ENCODE measurements at regions not wholly inside any gene's neighbourhood (a gene's known extent, or its start where the extent isn't known, plus 50 kb on each side); places are given as distances from the start of the nearest gene placed in this dataset.

- DNase-seq, result no peak
Measured at GRCh38 chr2:88834376-88834775, 142.9 kb downstream of the RPIA start.

DNA sequence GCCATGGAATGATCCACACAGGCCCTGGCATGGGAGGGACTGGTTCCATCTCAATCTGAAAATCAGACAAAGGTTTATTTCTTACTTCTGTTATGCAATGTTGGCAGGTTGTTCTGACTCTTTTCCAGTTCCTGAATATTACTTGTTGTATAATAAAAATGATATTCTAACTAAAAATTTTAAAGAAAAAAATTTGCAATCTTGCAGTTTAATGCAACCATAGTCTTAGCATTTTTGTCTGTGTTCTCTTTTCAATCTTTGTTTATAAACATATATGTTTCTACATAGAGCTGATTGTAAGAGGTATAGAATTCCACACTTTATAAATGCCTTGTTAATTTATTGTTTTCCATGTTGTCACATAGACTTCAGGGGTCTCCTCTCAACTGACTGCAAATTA is 143.4 kb downstream of the RPIA start:
- DNase-seq, result no peak

DNA sequence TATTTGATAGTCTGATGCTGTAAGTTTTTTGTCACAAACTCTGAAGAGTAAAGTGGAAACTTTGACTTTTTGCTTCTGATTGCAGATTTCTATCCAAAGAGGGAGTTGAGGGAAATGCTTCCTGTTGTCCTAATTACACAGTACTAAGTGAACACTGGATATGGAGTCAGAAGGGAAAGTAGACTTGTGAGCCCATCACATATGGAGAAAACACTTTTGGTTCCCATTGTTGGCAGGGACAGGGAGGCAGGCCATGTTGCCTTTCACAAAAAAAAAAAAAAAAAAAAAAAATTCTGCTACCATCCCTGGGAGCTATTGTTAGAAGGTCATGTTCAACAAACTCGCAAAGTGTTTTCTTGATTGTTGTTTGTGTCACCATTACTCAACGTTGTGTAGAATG is 144.3 kb downstream of the RPIA start:
- no peak for DNase-seq

- no peak for DNase-seq
Measured at GRCh38 chr2:88836351-88836750, 144.9 kb downstream of the RPIA start.

DNA sequence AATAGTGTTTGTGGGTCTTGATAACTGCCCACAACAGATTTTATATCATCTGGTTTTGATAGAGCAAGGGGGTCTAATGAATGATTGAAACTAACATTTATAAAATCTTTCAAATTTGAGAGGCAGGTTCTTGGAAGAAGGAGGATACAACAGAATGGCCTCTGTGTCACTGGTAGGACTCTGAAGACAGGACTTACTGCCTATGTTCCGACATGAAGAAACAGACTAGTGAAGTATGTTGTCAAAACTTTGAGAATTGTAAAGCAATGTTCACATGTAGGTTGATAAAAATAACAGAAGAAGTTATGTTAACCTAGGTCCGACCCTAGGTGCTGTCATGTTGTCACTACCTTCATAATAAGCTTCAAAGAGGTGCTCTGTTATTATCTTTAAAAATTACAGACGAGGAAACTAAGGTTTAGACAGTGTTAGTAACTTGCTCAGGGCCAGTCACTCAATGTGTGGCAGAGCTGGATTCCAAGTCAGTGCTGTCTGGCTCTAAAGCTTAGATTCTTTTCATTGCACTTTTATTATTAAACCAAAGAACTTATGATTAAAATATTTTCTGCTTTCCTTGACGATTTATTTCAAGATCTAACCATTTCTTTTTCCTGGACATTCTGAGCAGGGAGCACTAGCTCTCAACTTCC is 146.2 kb downstream of the RPIA start:
- DNase-seq, result no peak

- DNase-seq, result no peak
Measured at GRCh38 chr2:88838165-88838635, 146.7 kb downstream of the RPIA start.

DNA sequence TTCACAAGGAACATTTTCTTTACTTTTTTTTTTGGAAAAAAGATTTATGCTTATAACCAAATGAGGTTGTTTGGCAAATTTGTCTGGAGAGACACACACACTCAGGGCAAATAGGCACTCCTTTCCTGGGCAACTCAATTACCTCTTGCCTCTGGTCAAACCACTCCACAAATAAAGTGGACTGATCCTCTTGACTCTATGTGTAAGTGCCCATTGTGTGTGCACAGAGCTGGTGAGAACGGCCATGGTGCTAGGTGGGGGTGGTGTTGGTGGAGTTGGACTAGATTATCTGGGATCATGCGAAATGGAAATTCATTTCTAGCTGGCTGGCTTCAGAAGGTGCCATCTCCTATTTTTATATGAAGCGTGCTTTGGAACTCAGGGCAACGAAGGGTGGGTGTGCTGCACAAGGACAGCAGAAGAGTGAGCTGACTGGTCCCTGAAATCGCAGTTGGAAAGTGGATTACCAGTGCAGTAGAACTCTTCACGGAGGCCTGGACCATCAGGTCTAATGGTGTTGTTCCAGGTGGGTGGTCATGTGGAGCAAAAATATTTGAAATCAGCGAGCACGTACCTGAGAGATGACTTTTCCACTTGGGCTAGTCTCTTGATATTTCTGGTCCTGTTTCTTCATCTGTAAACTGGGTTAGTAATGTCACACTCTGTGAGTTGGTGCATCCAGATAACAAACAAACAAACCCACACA is 149.9 kb downstream of the RPIA start:
- no peak for DNase-seq

DNA sequence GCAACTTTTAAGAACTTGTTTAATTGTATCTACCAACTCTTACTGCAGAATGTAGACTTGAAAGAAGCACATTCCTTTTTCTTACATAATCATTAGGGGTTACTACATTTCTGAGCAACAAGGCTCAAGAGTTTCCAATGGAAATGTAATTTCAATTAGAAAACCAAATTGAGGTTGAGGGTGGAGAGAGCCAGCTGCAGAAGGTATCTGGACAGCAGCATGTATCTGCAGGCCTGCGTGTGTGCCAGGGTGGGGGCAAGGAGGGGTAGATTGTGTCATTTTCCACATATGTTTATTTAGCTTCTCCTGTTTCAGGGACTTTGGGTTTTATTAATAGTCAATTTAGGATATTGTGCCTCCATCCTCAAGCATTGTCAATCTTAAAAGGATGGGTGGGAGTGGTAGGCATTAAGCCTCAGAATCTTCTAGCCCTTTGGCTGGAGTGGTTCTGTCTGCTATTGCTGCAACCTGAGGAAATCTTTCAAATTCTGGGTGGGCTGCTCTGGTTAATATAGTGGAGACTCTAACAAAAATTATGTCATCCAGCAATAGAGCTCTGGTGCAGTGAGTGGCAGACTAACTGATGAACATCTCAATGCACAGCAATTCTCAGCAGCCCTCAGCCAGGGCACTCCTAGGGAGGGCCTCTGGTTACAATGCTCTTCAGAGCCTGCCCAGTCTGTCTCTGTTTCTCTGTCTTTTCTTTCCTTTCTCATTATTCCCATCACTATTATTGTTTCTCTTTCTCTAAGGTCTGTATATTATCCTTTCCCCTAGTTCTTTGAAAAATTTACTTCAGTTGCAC is 151.4 kb downstream of the RPIA start:
- DNase-seq, result no peak

DNA sequence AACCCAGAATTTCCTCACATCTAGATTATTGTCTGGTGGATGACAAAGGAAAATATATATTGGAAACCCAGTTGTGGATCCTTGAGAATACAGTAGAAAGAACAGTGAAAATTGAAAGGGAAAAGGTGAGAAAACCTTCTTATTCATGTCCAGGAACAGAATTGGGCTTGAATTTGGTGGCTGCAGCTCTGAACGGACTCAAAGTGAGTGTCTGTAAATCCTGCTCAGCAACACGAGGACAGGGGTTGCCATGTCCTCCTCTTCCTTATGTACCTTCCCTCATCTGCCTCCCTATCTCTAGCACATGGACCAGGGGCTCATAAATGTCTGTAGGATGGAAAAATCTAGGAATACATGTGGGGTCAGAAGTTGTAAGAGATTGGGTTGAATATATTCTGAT is 152.2 kb downstream of the RPIA start:
- DNase-seq, result no peak

DNA sequence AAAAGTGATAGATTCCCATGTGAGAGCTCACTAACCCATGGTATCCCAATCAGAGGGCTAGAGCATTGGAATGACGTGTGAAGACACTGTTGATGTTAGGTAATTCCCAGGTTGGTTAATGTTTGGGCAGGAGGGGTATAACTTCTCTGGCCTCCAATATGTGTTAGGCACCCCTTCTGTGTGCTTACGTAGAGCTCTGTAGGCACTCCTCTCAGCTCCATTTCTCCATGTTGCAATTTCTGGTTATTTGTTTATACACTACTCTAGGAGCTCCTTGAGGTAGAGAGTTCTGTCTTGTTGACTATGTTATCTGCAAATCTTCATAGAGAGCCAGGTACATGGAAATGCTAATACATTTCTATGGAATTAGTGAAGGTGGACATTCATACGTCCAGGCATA is 153.5 kb downstream of the RPIA start:
- DNase-seq, result no peak

- no peak for DNase-seq
Measured at GRCh38 chr2:88845772-88846661, 154.5 kb downstream of the RPIA start.

- no peak for DNase-seq
Measured at GRCh38 chr2:88852753-88853402, 161.4 kb downstream of the RPIA start.

DNA sequence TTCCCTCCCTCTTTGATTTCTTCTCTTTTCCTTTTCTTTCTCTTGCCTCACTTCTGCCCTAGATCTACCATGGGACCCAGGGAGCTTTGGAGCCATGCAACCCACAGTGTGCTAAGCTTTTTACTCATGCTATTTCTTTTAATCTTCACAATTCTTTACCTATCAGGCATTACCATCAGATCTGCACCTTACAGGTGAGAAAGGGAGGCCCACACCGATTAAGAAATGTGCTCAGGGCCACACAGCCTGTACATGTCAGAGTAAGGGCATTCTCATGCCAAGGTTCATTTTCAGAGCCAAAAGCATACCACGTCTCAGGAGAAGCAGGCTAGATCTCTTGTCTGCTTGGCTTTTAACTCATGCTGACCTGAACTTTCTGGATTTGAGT is 161.9 kb downstream of the RPIA start:
- no peak for DNase-seq

DNA sequence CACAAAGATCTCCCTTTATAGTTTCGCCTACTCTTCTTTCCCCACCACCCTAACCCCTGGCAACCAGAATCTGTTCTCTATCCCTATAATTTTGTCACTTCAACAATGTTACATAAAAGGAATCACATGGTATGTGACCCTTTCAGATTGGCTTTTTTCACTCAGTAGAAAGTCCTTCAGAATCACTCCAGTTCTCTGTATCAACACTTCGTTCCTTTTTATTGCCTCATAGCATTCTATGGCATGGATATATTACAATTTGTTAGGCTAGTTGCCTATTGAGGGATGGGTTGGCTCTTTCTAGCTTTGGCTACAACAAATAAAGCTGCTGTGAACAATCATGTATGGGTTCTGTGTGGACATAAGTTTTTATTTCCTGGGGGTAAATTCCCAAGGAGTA is 163.1 kb downstream of the RPIA start:
- DNase-seq, result no peak

DNA sequence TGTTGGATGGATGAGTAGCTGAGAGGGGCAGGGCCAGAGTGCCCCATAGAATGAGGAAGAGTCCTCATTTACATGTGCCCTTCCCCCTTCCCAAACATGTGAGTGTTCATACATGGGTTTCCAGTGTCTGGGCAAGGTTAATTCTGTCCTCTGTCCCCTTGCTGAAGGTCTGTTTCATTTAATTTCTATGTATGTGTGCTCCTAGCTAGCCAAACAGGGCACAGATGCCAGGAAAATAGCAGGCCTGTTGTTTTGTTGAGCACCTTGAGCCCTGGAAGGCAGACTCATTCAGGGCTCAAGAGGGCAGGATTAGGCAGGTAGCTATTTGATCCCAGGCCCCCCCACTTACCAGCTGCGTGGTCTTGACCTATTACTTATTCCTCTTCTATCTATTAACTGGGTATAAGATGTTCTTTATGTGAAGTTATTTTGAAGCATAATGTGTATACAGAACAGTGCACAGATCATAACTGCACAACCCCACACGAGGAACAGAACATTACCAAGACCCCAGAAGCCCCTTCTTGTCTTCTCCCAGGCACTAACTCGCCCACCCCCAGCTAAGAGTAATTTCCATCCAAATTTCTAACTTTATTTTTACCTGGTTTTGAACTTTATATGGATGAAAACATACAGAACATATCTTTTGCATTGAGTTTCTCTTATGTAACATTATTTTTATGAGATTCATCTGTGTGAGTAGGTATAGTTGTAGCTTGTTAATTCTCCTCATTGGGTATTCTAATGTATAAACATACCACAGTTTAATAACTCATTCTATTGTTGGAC is 164.3 kb downstream of the RPIA start:
- no peak for DNase-seq

GRCh38 chr2:88856409-88857135 is 165.1 kb downstream of the RPIA start:
- DNase-seq, result no peak

- no peak for DNase-seq
Measured at GRCh38 chr2:88857274-88857741, 165.8 kb downstream of the RPIA start.

GRCh38 chr2:88857951-88858411 is 166.5 kb downstream of the RPIA start:
- no peak for DNase-seq

- DNase-seq, result no peak
Measured at GRCh38 chr2:88859461-88859860, 168.0 kb downstream of the RPIA start.

GRCh38 chr2:88860421-88861075 is 169.1 kb downstream of the RPIA start:
- no peak for DNase-seq

All from NCI-H1436 (cell line).